GM12878 (cell line): ENCODE measurements at regions not wholly inside any gene's neighbourhood (a gene's known extent, or its start where the extent isn't known, plus 50 kb on each side); places are given as distances from the start of the nearest gene placed in this dataset.

ENCODE experiments used
- ATAC-seq: fragments of 200-7000 bp; cut with Tn5 transposase; 3 replicates; pipeline ENCODE4 v1.9.1; 2020; ENCODE audit warnings: mild to moderate bottlenecking, moderate library complexity
- BruUV-seq: library from RNA; stranded (reverse); fragments of 400-500 nt; replicated peaks from 2 replicates; lab custom pipeline; 2021; lab: Mats Ljungman, UMichigan
- CTCF ChIA-PET: fragments of 300-600 bp; sonication (Branson Sonifier 250); formaldehyde crosslinking; extraction: SDS; loops from one replicate; lab custom pipeline; 2021; ENCODE audit warnings: inconsistent platforms; lab: Yijun Ruan, JAX
- POLR2A ChIA-PET: fragments of 350-600 bp; formaldehyde crosslinking; extraction: SDS; loops from one replicate; lab custom pipeline; 2021; ENCODE audit warnings: inconsistent platforms; lab: Charles Lee
- RAD21 ChIA-PET: fragments of 300-600 bp; sonication (Branson Sonifier 250); formaldehyde crosslinking; loops from one replicate; lab custom pipeline; 2023; ENCODE audit warnings: antibody characterized with exemption; ENCODE audit not compliant: unreplicated experiment; lab: Charles Lee
- SMC1A ChIA-PET: fragments of 300-600 bp; sonication (Branson Sonifier 250); formaldehyde crosslinking; loops from one replicate; lab custom pipeline; 2023; ENCODE audit not compliant: unreplicated experiment, uncharacterized antibody; lab: Charles Lee
- DNase-seq: peaks from one replicate; pipeline ENCODE4 v3.0.0-alpha.2; 2011; ENCODE audit warnings: low read depth, low spot score
- FAIRE-seq: peaks from 3 replicates; lab custom pipeline; 2011; peaks lifted over from hg19 to GRCh38; lab: Jason Lieb, UNC
- H2AFZ ChIP-seq: 2 replicates; pipeline ENCODE4 v1.6.0; 2011; ENCODE audit warnings: low read depth, low read length, control low read depth; ENCODE audit not compliant: control insufficient read depth
- H3K27ac ChIP-seq: 2 replicates; pipeline ENCODE4 v1.5.1; 2011; ENCODE audit warnings: control low read depth; ENCODE audit not compliant: control insufficient read depth, insufficient read depth
- H3K27me3 ChIP-seq, 2 experiments: replicated peaks in 1 of 2; 2 replicates each; pipeline versions ENCODE4 v1.6.0 to v1.6.1; 2011; ENCODE audit warnings: low read length in 1 of 2; ENCODE audit not compliant: control insufficient read depth in 2 of 2, insufficient read depth in 2 of 2
- H3K36me3 ChIP-seq, 2 experiments: 2 replicates each; pipeline ENCODE4 v1.5.1; 2011; ENCODE audit warnings: low read length in 1 of 2; ENCODE audit not compliant: control insufficient read depth in 2 of 2, insufficient read depth in 2 of 2
- H3K4me1 ChIP-seq: 2 replicates; pipeline ENCODE4 v1.6.1; 2011; ENCODE audit warnings: mild to moderate bottlenecking, low read length, moderate library complexity, mixed read lengths; ENCODE audit not compliant: control insufficient read depth, insufficient read depth
- H3K4me2 ChIP-seq: 2 replicates; pipeline ENCODE4 v1.6.0; 2011; ENCODE audit warnings: control low read depth; ENCODE audit not compliant: control insufficient read depth, insufficient read depth
- H3K4me3 ChIP-seq: fragments of 200-600 bp; sonication (generic); 2 replicates; pipeline ENCODE4 v1.5.1; 2016
- H3K79me2 ChIP-seq: 2 replicates; pipeline ENCODE4 v1.6.0; 2011; ENCODE audit warnings: low read length; ENCODE audit not compliant: control insufficient read depth, insufficient read depth
- H3K9ac ChIP-seq: 2 replicates; pipeline ENCODE4 v1.8.0; 2011; ENCODE audit warnings: low read length, control low read depth, mixed read lengths; ENCODE audit not compliant: control insufficient read depth, insufficient read depth
- H3K9me3 ChIP-seq: replicated peaks from 3 replicates; pipeline ENCODE4 v1.5.1; 2011; ENCODE audit warnings: mild to moderate bottlenecking, low read length; ENCODE audit not compliant: control insufficient read depth, insufficient read depth
- H4K20me1 ChIP-seq: 2 replicates; pipeline ENCODE4 v1.6.0; 2011; ENCODE audit not compliant: control insufficient read depth, insufficient read depth
- ATF2 ChIP-seq: IDR thresholded peaks from 2 replicates; pipeline ENCODE4 v1.6.1; 2012; ENCODE audit warnings: low read length, inconsistent platforms
- CREB1 ChIP-seq: IDR thresholded peaks from 2 replicates; pipeline ENCODE4 v1.6.1; 2012; ENCODE audit warnings: low read depth, mild to moderate bottlenecking, inconsistent platforms
- DPF2 ChIP-seq: fragments of 450-650 bp; IDR thresholded peaks from 2 replicates; pipeline ENCODE4 v1.6.1; 2017; ENCODE audit warnings: mild to moderate bottlenecking
- E4F1 ChIP-seq: fragments of 450-650 bp; IDR thresholded peaks from 2 replicates; pipeline ENCODE4 v1.6.1; 2018; ENCODE audit warnings: borderline replicate concordance, mild to moderate bottlenecking; ENCODE audit not compliant: partially characterized antibody
- KLF5 ChIP-seq: fragments of 450-650 bp; IDR thresholded peaks from 2 replicates; pipeline ENCODE4 v1.6.1; 2014; ENCODE audit warnings: mild to moderate bottlenecking; ENCODE audit not compliant: partially characterized antibody
- MXI1 ChIP-seq: fragments of 150-350 bp; IDR thresholded peaks from 2 replicates; pipeline ENCODE4 v1.6.1; 2011; ENCODE audit warnings: low read depth, mild to moderate bottlenecking, inconsistent platforms, low read length, improper control_type of control experiment
- NFIC ChIP-seq: IDR thresholded peaks from 2 replicates; pipeline ENCODE4 v1.6.1; 2012; ENCODE audit warnings: low read depth, mild to moderate bottlenecking, inconsistent platforms, low read length, moderate library complexity
- NR2C2 ChIP-seq: IDR thresholded peaks from 2 replicates; pipeline ENCODE4 v1.6.1; 2011; ENCODE audit warnings: borderline replicate concordance, low read depth; ENCODE audit not compliant: control insufficient read depth, insufficient read length
- PAX8 ChIP-seq: fragments of 450-650 bp; IDR thresholded peaks from 2 replicates; pipeline ENCODE4 v1.6.1; 2017; ENCODE audit warnings: mild to moderate bottlenecking, moderate library complexity
- RBBP5 ChIP-seq: fragments of 200-600 bp; sonication (generic); conservative IDR thresholded peaks from 2 replicates; pipeline ENCODE4 v1.6.1; 2016
- RUNX3 ChIP-seq: IDR thresholded peaks from 2 replicates; pipeline ENCODE4 v1.6.1; 2012; ENCODE audit warnings: low read length, inconsistent platforms
- SMARCA5 ChIP-seq: fragments of 450-650 bp; IDR thresholded peaks from 2 replicates; pipeline ENCODE4 v1.6.1; 2017; ENCODE audit warnings: mild to moderate bottlenecking
- SMC3 ChIP-seq: IDR thresholded peaks from 2 replicates; pipeline ENCODE4 v1.6.1; 2011; ENCODE audit warnings: low read length, improper control_type of control experiment, borderline replicate concordance
- TARDBP ChIP-seq: IDR thresholded peaks from 2 replicates; pipeline ENCODE4 v1.6.1; 2016; ENCODE audit warnings: borderline replicate concordance
- TCF7 ChIP-seq: IDR thresholded peaks from 2 replicates; pipeline ENCODE4 v1.6.1; 2014; ENCODE audit warnings: antibody characterized with exemption, borderline replicate concordance
- USF2 ChIP-seq: IDR thresholded peaks from 2 replicates; pipeline ENCODE4 v1.6.1; 2011; ENCODE audit warnings: low read depth, low read length, improper control_type of control experiment, borderline replicate concordance
- YBX1 ChIP-seq: fragments of 450-650 bp; IDR thresholded peaks from 2 replicates; pipeline ENCODE4 v1.6.1; 2016; ENCODE audit warnings: antibody characterized with exemption
- ZNF207 ChIP-seq: fragments of 450-650 bp; IDR thresholded peaks from 2 replicates; pipeline ENCODE4 v1.6.1; 2014; ENCODE audit warnings: antibody characterized with exemption, mild to moderate bottlenecking, borderline replicate concordance
- in situ Hi-C: fragments of 300-500 bp; cut with MboI; formaldehyde crosslinking; loops from 9 replicates; pipeline ENCODE4 v1.14.3; 2018; ENCODE audit warnings: mixed read lengths
- intact Hi-C: fragments of 100-400 bp; cut with micrococcal nuclease; formaldehyde crosslinking; loops from one replicate; pipeline ENCODE4 v1.14.2; 2022; ENCODE audit not compliant: unreplicated experiment
- TF ChIP-seq, protein P1 (sequence below): IDR thresholded peaks from 2 replicates; pipeline ENCODE4 v1.6.1; 2012; ENCODE audit warnings: low read depth, low read length, improper control_type of control experiment

DNA sequence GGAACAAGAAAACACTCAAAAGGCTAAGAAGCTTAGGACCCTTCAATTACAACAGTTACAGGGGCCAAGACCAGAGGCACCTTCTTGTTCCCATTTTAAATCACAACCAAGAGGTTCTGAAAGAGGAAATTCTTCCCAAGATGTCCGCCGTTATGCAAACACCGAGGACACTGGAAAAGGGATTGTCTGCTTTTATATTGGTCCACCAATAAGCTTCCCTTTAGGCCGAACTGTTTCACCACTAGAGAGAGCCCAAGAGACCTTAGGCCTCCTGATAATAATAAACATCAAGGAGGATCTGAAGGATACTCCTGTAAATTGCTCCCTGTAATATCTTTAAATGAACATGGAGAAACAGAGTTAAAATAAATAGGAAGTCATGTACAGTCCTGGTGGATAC is 92.6 kb upstream of the NLRP2B start (continued):
- no peak for TF ChIP-seq TARDBP
- TF ChIP-seq RBBP5 = no peak
- no peak for TF ChIP-seq KLF5
- TF ChIP-seq CREB1 = no peak
- TF ChIP-seq SMC3 = no peak
- TF ChIP-seq E4F1 = no peak

DNA sequence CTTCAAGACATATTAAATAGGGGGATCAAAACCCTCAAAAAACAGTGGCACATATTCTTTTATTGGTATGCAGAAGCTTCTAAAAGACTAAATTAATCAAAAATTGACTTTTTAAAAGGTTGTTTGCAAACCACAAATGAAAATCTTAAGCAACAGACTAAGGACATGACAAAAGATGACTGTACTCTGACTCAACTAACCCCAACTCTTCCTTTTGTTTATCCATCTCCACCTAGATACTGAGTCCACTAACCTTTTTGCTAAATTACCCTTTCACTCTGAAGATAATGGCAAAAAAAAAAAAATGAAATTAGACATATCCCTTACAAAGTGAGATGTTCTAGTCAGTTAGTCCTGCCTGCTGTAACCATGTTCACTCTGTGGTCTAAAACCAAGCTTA is 91.6 kb upstream of the NLRP2B start:
- H2AFZ ChIP-seq = no peak overlapping the region
- no peaks in the 10 kb centered on the region for H3K27me3 ChIP-seq
- no peak overlapping the region for H3K4me3 ChIP-seq
- DNase-seq (no peak), ATAC-seq (no peak), FAIRE-seq (no peak)
- H3K79me2 ChIP-seq = no peaks in the 10 kb centered on the region
- in situ Hi-C loops = no loop called here
- CTCF ChIA-PET = no interaction called here
- no peaks in the 10 kb centered on the region for H3K9me3 ChIP-seq
- no peaks in the 10 kb centered on the region for H3K4me1 ChIP-seq
- no peak for TF ChIP-seq NFIC
- TF ChIP-seq SMARCA5 = no peak
- TF ChIP-seq YBX1 = no peak
- TF ChIP-seq MXI1 = no peak
- no peak for TF ChIP-seq PAX8
- TF ChIP-seq ZNF207 = no peak
- TF ChIP-seq, protein P1, sequence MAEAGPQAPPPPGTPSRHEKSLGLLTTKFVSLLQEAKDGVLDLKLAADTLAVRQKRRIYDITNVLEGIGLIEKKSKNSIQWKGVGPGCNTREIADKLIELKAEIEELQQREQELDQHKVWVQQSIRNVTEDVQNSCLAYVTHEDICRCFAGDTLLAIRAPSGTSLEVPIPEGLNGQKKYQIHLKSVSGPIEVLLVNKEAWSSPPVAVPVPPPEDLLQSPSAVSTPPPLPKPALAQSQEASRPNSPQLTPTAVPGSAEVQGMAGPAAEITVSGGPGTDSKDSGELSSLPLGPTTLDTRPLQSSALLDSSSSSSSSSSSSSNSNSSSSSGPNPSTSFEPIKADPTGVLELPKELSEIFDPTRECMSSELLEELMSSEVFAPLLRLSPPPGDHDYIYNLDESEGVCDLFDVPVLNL = no peak
- no peak for TF ChIP-seq DPF2
- no peak for TF ChIP-seq ATF2
- no peak for TF ChIP-seq RUNX3
- no peak for TF ChIP-seq RBBP5
- TF ChIP-seq TCF7 = no peak
- TF ChIP-seq USF2 = no peak
- TF ChIP-seq SMC3 = no peak
- TF ChIP-seq NR2C2 = no peak
- no peaks in the 10 kb centered on the region for H3K36me3 ChIP-seq
- H3K4me2 ChIP-seq = no peak overlapping the region
- BruUV-seq = no TSS peak
- no peaks in the 10 kb centered on the region for H4K20me1 ChIP-seq
- RAD21 ChIA-PET = no interaction called here
- intact Hi-C loops = no loop called here
- no peak overlapping the region for H3K27ac ChIP-seq
- POLR2A ChIA-PET = no interaction called here
- SMC1A ChIA-PET = no interaction called here
- H3K9ac ChIP-seq = no peak overlapping the region
